Glomerular visceral epithelial cell (primary cell): ENCODE measurements at regions not wholly inside any gene's neighbourhood (a gene's known extent, or its start where the extent isn't known, plus 50 kb on each side); places are given as distances from the start of the nearest gene placed in this dataset.

Source experiments
- DNase-seq: peaks from one replicate; pipeline ENCODE4 v3.0.0-alpha.2; 2016; ENCODE audit errors: extremely low spot score

- DNase-seq, result no peak
Observed at GRCh38 chr20:37598575-37599342, 71.1 kb upstream of the BLCAP start.

DNA sequence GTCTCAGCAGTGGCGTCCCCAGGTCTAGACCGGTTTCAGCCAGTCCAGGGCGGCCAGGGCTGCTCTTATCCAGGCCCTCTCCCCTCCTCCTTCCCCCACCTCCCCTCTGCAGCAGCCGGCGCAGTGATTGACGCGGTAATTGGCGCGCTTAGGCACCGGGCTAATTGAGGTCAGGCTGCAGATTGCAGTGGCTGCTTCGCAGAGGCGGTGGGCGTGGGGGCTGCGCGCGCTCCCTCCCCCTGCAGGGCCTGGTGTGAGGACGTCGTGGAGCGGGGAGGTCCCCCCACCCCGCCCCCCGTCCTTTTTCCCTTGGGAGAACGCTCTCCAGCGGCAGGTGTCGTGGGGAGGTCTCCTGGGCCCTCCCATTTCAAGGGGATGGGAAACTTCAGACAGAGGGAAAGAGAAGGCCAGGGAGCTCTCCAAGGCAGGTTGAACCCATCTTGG, 70.4 kb upstream of the BLCAP start:
- DNase-seq, result no peak

GRCh38 chr20:37596890-37597536, 69.3 kb upstream of the BLCAP start:
- no peak for DNase-seq

GRCh38 chr20:37596168-37596567, 68.5 kb upstream of the BLCAP start:
- DNase-seq, result no peak

DNA sequence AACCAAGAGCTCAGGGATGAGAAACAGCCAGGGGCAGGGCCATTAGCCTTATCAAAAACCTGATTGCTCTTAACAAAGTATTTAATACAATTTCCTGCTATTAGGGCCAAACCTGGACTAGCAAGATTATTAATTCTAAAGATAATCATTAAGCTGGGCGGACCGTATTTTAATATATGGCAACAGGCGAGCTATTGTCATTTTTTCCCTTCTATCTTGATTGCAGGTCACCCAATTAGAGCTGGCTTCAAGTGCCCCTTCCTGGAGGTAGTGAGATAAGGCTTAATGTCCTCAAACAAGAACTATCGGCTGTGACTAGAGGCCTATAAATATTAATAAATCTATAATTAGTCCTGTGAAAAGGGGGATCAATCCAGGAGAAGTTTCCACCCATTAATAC, 66.0 kb upstream of the BLCAP start:
- DNase-seq, result no peak

DNA sequence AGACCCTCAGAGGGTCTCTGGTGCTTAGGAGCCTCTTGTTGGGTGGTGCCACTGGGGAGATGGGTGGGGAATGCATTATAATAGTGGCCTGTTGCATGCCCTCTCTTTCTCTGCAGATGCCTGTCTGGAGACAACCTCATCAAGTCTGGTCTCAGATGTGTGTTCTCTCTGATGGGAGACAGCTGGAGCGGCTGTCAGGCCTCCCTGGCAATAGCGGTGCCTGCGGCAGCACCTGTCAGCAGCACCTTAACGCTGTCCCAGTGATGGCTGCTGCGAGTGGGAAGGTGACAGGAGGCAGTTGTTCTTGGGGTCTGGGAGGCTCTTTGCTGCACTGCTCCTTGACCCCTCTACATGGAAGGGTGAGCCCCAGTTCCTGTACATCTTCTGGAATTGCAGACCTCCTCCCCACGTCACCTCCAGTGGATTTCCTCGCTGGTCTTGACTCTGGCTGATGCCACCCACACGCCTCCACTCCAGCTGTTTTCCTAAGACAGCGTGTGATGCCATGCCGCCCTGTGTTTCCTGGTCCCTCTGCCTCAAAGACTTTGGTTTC, 63.3 kb upstream of the BLCAP start:
- no peak for DNase-seq

- no peak for DNase-seq
Observed at GRCh38 chr20:37586078-37586477, 58.4 kb upstream of the BLCAP start.

- DNase-seq, result no peak
Observed at GRCh38 chr20:37584238-37584807, 56.6 kb upstream of the BLCAP start.

GRCh38 chr20:37581246-37581645, 53.6 kb upstream of the BLCAP start:
- no peak for DNase-seq

- DNase-seq, result no peak
Observed at GRCh38 chr20:37580069-37580468, 52.4 kb upstream of the BLCAP start.

DNA sequence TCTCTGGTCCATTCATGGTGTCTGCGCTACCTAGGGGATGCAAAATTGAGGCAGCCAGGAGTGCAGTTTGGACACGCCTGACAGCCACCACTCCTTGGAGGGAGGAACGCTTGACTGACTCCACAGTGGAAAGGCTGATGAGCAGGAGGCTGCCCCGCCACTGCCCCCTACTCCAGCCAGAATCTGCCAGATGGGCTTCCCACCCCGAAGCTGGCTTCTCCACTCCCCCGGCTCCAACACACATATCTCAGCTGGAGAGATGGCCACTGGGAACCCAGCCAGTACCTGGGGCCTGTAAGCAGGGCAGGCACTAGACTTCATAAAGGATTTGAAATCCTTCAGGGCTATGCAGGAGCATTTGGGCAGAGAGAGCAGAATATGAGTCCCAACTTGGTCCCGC, 51.4 kb upstream of the BLCAP start:
- DNase-seq, result no peak

- DNase-seq, result no peak
Observed at GRCh38 chr20:37577981-37578380, 50.3 kb upstream of the BLCAP start.
